Vagina (tissue), 2 donors: ENCODE measurements at regions not wholly inside any gene's neighbourhood (a gene's known extent, or its start where the extent isn't known, plus 50 kb on each side); places are given as distances from the start of the nearest gene placed in this dataset.
"Not testable (repeated sequence)": the region's sequence is repeated elsewhere in the genome, so short reads cannot be mapped to it uniquely, and the experiment has no call there.

Source experiments
- POLR2A ChIP-seq, 2 donors: fragments of 450-650 bp; IDR thresholded peaks; one replicate each; pipeline ENCODE4 v1.6.1; 2017; ENCODE audit warnings: antibody characterized with exemption in 2 of 2, mild to moderate bottlenecking in 2 of 2, moderate library complexity in 2 of 2
- POLR2AphosphoS5 ChIP-seq, 2 donors: sonication (generic); formaldehyde crosslinking; IDR thresholded peaks; one replicate each; pipeline ENCODE4 v1.9.0; 2017; ENCODE audit warnings: antibody characterized with exemption in 2 of 2, mild to moderate bottlenecking in 2 of 2, low read depth in 1 of 2; ENCODE audit not compliant: insufficient read depth in 1 of 2
- TF ChIP-seq, protein P1 (sequence below), 3 experiments: fragments of 450-650 bp in 2 of 3; fragments of 200-600 bp in 1 of 3; sonication (generic) in 1 of 3; IDR thresholded peaks; one replicate each; pipeline ENCODE4 v1.5.1; 2017 to 2019; ENCODE audit warnings: antibody characterized with exemption in 3 of 3, mild to moderate bottlenecking in 2 of 3, moderate library complexity in 2 of 3

DNA sequence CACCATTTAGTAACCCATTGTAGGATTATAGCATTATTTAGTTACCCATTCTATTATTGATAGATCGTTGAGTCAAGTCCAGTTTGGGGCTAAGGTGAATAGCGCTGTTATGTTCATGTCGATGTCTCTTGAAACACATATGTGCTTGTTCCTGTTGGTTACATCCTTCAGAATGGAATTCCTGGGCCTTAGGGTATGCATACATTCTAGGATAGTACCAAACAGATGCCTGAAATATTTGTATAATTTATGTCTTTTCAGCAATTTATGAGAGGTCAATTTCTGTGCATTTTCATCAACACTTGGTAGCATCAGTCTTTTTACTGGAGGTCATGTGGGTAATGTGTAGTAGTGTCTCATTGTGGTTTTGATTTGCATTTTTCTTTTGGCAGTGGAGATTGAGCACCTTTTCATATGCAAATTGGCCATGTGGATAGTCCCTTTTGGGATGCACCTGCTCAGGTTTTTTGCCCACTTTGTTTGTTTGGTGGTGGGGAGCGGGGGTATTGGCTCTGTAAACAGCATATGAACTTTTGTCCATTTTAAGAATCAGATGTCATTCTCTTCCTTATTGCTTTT, 104.2 kb downstream of the CDRT15L2 start:
- TF ChIP-seq, protein P1, sequence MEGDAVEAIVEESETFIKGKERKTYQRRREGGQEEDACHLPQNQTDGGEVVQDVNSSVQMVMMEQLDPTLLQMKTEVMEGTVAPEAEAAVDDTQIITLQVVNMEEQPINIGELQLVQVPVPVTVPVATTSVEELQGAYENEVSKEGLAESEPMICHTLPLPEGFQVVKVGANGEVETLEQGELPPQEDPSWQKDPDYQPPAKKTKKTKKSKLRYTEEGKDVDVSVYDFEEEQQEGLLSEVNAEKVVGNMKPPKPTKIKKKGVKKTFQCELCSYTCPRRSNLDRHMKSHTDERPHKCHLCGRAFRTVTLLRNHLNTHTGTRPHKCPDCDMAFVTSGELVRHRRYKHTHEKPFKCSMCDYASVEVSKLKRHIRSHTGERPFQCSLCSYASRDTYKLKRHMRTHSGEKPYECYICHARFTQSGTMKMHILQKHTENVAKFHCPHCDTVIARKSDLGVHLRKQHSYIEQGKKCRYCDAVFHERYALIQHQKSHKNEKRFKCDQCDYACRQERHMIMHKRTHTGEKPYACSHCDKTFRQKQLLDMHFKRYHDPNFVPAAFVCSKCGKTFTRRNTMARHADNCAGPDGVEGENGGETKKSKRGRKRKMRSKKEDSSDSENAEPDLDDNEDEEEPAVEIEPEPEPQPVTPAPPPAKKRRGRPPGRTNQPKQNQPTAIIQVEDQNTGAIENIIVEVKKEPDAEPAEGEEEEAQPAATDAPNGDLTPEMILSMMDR (IDR thresholded peaks at IDR 0.05) = not testable (repeated sequence)
- TF ChIP-seq POLR2AphosphoS5 (IDR thresholded peaks at IDR 0.05; ENCODE audit: insufficient read depth in 1 of 2, low read depth in 1 of 2); POLR2A (IDR thresholded peaks at IDR 0.05): not testable (repeated sequence)
